Esophagus muscularis mucosa (tissue), 4 donors: ENCODE measurements at regions not wholly inside any gene's neighbourhood (a gene's known extent, or its start where the extent isn't known, plus 50 kb on each side); places are given as distances from the start of the nearest gene placed in this dataset.

Experiments used
- EP300 ChIP-seq: sonication (generic); formaldehyde crosslinking; IDR thresholded peaks from one replicate; pipeline ENCODE4 v1.6.1; 2017; ENCODE audit warnings: antibody characterized with exemption
- POLR2A ChIP-seq: fragments of 450-650 bp; IDR thresholded peaks from one replicate; pipeline ENCODE4 v1.6.1; 2017; ENCODE audit warnings: antibody characterized with exemption, moderate library complexity, mild to moderate bottlenecking, low read depth
- POLR2AphosphoS5 ChIP-seq, 2 donors: sonication (generic); formaldehyde crosslinking; IDR thresholded peaks; one replicate each; pipeline ENCODE4 v1.6.1; 2017; ENCODE audit warnings: antibody characterized with exemption in 2 of 2
- TF ChIP-seq, protein P1 (sequence below), 3 experiments: fragments of 200-600 bp in 2 of 3; fragments of 450-650 bp in 1 of 3; sonication (generic) in 2 of 3; IDR thresholded peaks; one replicate each; pipeline ENCODE4 v1.5.1; 2017 to 2019; ENCODE audit warnings: antibody characterized with exemption in 3 of 3, mild to moderate bottlenecking in 2 of 3, moderate library complexity in 1 of 3

GRCh38 chr12:74328623-74329022, 209.0 kb upstream of the ATXN7L3B start:
- TF ChIP-seq POLR2A (no peak), POLR2AphosphoS5 (IDR thresholded peaks at IDR 0.05) (no peak), EP300 (no peak)
- TF ChIP-seq, protein P1, sequence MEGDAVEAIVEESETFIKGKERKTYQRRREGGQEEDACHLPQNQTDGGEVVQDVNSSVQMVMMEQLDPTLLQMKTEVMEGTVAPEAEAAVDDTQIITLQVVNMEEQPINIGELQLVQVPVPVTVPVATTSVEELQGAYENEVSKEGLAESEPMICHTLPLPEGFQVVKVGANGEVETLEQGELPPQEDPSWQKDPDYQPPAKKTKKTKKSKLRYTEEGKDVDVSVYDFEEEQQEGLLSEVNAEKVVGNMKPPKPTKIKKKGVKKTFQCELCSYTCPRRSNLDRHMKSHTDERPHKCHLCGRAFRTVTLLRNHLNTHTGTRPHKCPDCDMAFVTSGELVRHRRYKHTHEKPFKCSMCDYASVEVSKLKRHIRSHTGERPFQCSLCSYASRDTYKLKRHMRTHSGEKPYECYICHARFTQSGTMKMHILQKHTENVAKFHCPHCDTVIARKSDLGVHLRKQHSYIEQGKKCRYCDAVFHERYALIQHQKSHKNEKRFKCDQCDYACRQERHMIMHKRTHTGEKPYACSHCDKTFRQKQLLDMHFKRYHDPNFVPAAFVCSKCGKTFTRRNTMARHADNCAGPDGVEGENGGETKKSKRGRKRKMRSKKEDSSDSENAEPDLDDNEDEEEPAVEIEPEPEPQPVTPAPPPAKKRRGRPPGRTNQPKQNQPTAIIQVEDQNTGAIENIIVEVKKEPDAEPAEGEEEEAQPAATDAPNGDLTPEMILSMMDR (IDR thresholded peaks at IDR 0.05), result no peak
